ENCODE measurements at regions not wholly inside any gene's neighbourhood (a gene's known extent, or its start where the extent isn't known, plus 50 kb on each side); places are given as distances from the start of the nearest gene placed in this dataset.

DNA sequence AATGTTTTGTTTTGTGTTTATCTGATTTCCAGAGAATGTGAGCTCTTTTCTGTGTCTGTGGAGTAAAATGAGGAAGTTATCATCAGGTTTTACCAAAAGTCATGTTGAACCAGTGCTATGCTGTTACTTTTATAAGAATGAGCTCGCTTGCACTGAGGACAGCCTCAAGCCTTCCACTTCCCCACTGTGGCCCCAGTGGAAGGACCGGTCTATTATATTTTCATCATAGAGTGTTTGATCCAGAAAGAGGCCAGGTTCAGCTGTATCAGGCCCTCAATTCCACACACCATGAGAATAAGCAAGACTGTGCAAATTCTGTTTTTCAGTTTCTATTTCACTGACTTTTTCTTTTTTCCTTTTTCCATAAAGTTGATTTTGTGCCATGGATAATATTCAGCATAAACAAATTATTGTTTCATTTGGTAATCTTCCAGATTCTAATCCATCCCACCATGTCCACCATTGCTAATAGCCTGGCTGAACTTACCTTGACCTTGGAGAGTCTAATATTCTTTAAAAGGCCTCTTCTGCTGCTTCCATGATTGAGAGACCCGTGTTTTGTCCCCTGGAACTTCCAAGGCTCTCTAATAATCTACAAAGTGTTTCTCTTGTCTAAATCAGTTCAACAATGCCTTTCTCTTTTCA, 286.2 kb downstream of the THBS2 start:
- no peaks in the 10 kb centered on the region for H3K9me3 Mint-ChIP-seq
- intact Hi-C loops (cut with DNase I, micrococcal nuclease) = no loop called here
- no peaks in the 10 kb centered on the region for H3K36me3 Mint-ChIP-seq (ENCODE audit: low read depth)
- ChIA-PET CTCF (no interaction called here), POLR2A (no interaction called here)
- no peaks in the 10 kb centered on the region for H3K9me3 ChIP-seq (ENCODE audit: control insufficient read depth in 1 of 2, insufficient read depth in 1 of 2, low read length in 2 of 2)
- H3K36me3 ChIP-seq (ENCODE audit: insufficient read depth, low read length) = no peaks in the 10 kb centered on the region
- peaks cover 27% of the 10 kb centered on the region for H3K27me3 Mint-ChIP-seq
- H3K4me3 ChIP-seq (ENCODE audit: low read length) = no peak overlapping the region
- ATAC-seq (ENCODE audit: poor library complexity) (no peak), DNase-seq (no peak)
- H3K27ac Mint-ChIP-seq = no peak overlapping the region
- no peak overlapping the region for H3K4me3 Mint-ChIP-seq
- TF ChIP-seq, protein P1, sequence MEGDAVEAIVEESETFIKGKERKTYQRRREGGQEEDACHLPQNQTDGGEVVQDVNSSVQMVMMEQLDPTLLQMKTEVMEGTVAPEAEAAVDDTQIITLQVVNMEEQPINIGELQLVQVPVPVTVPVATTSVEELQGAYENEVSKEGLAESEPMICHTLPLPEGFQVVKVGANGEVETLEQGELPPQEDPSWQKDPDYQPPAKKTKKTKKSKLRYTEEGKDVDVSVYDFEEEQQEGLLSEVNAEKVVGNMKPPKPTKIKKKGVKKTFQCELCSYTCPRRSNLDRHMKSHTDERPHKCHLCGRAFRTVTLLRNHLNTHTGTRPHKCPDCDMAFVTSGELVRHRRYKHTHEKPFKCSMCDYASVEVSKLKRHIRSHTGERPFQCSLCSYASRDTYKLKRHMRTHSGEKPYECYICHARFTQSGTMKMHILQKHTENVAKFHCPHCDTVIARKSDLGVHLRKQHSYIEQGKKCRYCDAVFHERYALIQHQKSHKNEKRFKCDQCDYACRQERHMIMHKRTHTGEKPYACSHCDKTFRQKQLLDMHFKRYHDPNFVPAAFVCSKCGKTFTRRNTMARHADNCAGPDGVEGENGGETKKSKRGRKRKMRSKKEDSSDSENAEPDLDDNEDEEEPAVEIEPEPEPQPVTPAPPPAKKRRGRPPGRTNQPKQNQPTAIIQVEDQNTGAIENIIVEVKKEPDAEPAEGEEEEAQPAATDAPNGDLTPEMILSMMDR (IDR thresholded peaks at IDR 0.05) = no peak
- no peaks in the 10 kb centered on the region for H3K4me1 ChIP-seq (ENCODE audit: insufficient read depth, low read length)
- H3K4me1 Mint-ChIP-seq (ENCODE audit: low read depth) = no peaks in the 10 kb centered on the region
- H3K27me3 ChIP-seq (ENCODE audit: control insufficient read depth in 1 of 2, insufficient read depth in 2 of 2, low read length in 2 of 2) = no peaks in the 10 kb centered on the region
- H3K27ac ChIP-seq (ENCODE audit: low read depth in 1 of 2, low read length in 2 of 2) = no peak overlapping the region

DNA sequence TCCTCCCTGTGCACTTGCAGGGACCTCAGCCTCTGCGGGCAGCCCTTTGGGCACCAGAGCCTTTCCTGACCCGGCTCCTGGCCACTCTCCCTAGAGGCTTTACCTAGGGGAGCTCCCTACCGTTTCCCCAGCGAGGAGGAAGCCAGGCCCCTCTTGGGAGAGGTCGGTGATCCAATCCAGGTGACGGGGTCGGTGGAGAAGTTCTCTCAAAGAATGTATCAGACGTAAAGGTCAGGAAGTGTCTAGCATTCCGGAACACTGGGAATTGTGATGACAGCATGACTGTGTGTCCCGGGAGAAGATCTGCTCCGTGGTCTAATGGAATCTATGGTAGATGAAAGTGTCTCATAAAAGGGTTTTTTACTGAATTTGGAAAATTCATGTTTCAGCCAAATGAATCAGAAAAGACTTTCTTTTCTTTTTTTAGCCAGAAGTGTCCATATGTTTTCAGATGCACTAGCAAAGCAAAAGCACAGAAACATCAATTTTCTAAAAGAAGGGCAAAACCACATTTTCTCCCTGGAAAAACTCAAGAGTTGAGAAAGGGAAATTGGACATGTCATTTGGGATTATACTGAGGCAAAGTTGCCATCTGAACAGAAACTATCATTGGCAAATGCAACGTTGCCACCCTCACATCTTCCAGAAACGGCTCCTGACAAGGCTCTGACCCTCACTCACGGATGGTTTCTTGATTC, 289.4 kb downstream of the THBS2 start:
- peaks cover 28% of the 10 kb centered on the region for H3K27me3 Mint-ChIP-seq
- DNase-seq (no peak), ATAC-seq (ENCODE audit: poor library complexity) (no peak)
- no peaks in the 10 kb centered on the region for H3K36me3 Mint-ChIP-seq (ENCODE audit: low read depth)
- TF ChIP-seq, protein P1 (IDR thresholded peaks at IDR 0.05) = no peak
- intact Hi-C loops (cut with DNase I, micrococcal nuclease) = no loop called here
- ChIA-PET POLR2A (no interaction called here), CTCF (no interaction called here)
- no peaks in the 10 kb centered on the region for H3K4me1 ChIP-seq (ENCODE audit: insufficient read depth, low read length)
- H3K9me3 Mint-ChIP-seq = no peaks in the 10 kb centered on the region
- no peak overlapping the region for H3K27ac ChIP-seq (ENCODE audit: low read depth in 1 of 2, low read length in 2 of 2)
- H3K4me3 Mint-ChIP-seq = no peak overlapping the region
- no peak overlapping the region for H3K4me3 ChIP-seq (ENCODE audit: low read length)
- no peaks in the 10 kb centered on the region for H3K9me3 ChIP-seq (ENCODE audit: control insufficient read depth in 1 of 2, insufficient read depth in 1 of 2, low read length in 2 of 2)
- no peaks in the 10 kb centered on the region for H3K27me3 ChIP-seq (ENCODE audit: control insufficient read depth in 1 of 2, insufficient read depth in 2 of 2, low read length in 2 of 2)
- H3K27ac Mint-ChIP-seq = no peak overlapping the region
- no peaks in the 10 kb centered on the region for H3K4me1 Mint-ChIP-seq (ENCODE audit: low read depth)
- no peaks in the 10 kb centered on the region for H3K36me3 ChIP-seq (ENCODE audit: insufficient read depth, low read length)

DNA sequence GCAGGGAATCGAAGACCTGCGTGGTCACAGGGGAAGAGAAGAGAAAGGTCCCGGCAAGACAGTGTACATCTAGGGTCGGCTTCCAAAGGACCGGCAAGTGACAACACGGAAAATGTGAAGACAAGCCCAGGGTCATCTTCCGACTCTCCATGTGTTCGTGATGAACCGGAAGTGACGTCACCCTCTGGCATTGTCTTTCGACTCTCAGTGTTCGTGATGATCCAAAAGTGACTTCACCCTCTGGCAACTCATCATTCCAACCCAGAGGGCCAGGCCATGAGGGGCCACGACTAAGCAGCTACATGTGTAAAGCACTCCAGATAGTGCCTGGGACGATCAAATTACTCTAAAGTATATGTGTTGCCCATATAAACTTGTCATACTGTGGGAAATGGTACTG, 290.8 kb downstream of the THBS2 start:
- no peaks in the 10 kb centered on the region for H3K4me1 ChIP-seq (ENCODE audit: insufficient read depth, low read length)
- ChIA-PET POLR2A (no interaction called here), CTCF (no interaction called here)
- H3K27ac ChIP-seq (ENCODE audit: low read depth in 1 of 2, low read length in 2 of 2) = no peak overlapping the region
- no peaks in the 10 kb centered on the region for H3K9me3 Mint-ChIP-seq
- no peaks in the 10 kb centered on the region for H3K9me3 ChIP-seq (ENCODE audit: control insufficient read depth in 1 of 2, insufficient read depth in 1 of 2, low read length in 2 of 2)
- DNase-seq = no peak
- H3K4me1 Mint-ChIP-seq (ENCODE audit: low read depth) = no peaks in the 10 kb centered on the region
- H3K4me3 Mint-ChIP-seq = no peak overlapping the region
- no peak overlapping the region for H3K4me3 ChIP-seq (ENCODE audit: low read length)
- intact Hi-C loops (cut with DNase I, micrococcal nuclease) = no loop called here
- H3K27ac Mint-ChIP-seq = no peak overlapping the region
- ATAC-seq (ENCODE audit: poor library complexity) = no peak
- TF ChIP-seq, protein P1 (IDR thresholded peaks at IDR 0.05) = no peak
- no peaks in the 10 kb centered on the region for H3K36me3 Mint-ChIP-seq (ENCODE audit: low read depth)
- H3K27me3 ChIP-seq (ENCODE audit: control insufficient read depth in 1 of 2, insufficient read depth in 2 of 2, low read length in 2 of 2) = peaks cover 0 to under 1% of the 10 kb centered on the region in 2 experiments
- no peaks in the 10 kb centered on the region for H3K36me3 ChIP-seq (ENCODE audit: insufficient read depth, low read length)
- H3K27me3 Mint-ChIP-seq = peaks cover 33% of the 10 kb centered on the region
